ENCODE measurements at regions not wholly inside any gene's neighbourhood (a gene's known extent, or its start where the extent isn't known, plus 50 kb on each side); places are given as distances from the start of the nearest gene placed in this dataset.
A peak's percentile ranks its signal among the peaks of the same experiment; 100 is the strongest.

GRCh38 chr20:18971574-18971973, 158.0 kb downstream of the SCP2D1 start:
- DNase-seq (ENCODE audit: low spot score) (no peak), ATAC-seq (no peak)
- Mint-ChIP-seq H3K9me3 (peaks cover 8% of the 10 kb centered on the region), H3K27me3 (ENCODE audit: low read depth) (no peaks in the 10 kb centered on the region), H3K4me1 (peaks cover 5% of the 10 kb centered on the region; the same call in 1 of the 2 replicates), H3K27ac (no peak overlapping the region), H3K36me3 (no peaks in the 10 kb centered on the region), H3K4me3 (no peak overlapping the region)
- CTCF ChIA-PET, result no interaction called here
- TF ChIP-seq JUN (CRISPR knock-in tag; IDR thresholded peaks at IDR 0.05) (no peak), ZMAT4 (CRISPR knock-in tag; IDR thresholded peaks at IDR 0.05) (no peak), TP53 (CRISPR knock-in tag; IDR thresholded peaks at IDR 0.05) (no peak), HMGA2 (CRISPR knock-in tag; IDR thresholded peaks at IDR 0.05) (no peak), USF1 (CRISPR knock-in tag; IDR thresholded peaks at IDR 0.05) (no peak), SMAD3 (CRISPR knock-in tag; IDR thresholded peaks at IDR 0.05; ENCODE audit: borderline replicate concordance) (no peak), GRHL2 (CRISPR knock-in tag; IDR thresholded peaks at IDR 0.05; ENCODE audit: insufficient replicate concordance, severe bottlenecking) (no peak), ZNF232 (CRISPR knock-in tag; IDR thresholded peaks at IDR 0.05) (no peak), TEAD4 (CRISPR knock-in tag; IDR thresholded peaks at IDR 0.05) (no peak), EMX1 (CRISPR knock-in tag; IDR thresholded peaks at IDR 0.05) (no peak), NR2C2 (CRISPR knock-in tag; IDR thresholded peaks at IDR 0.05) (no peak)
- TF ChIP-seq, protein P1, sequence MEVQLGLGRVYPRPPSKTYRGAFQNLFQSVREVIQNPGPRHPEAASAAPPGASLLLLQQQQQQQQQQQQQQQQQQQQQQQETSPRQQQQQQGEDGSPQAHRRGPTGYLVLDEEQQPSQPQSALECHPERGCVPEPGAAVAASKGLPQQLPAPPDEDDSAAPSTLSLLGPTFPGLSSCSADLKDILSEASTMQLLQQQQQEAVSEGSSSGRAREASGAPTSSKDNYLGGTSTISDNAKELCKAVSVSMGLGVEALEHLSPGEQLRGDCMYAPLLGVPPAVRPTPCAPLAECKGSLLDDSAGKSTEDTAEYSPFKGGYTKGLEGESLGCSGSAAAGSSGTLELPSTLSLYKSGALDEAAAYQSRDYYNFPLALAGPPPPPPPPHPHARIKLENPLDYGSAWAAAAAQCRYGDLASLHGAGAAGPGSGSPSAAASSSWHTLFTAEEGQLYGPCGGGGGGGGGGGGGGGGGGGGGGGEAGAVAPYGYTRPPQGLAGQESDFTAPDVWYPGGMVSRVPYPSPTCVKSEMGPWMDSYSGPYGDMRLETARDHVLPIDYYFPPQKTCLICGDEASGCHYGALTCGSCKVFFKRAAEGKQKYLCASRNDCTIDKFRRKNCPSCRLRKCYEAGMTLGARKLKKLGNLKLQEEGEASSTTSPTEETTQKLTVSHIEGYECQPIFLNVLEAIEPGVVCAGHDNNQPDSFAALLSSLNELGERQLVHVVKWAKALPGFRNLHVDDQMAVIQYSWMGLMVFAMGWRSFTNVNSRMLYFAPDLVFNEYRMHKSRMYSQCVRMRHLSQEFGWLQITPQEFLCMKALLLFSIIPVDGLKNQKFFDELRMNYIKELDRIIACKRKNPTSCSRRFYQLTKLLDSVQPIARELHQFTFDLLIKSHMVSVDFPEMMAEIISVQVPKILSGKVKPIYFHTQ (CRISPR knock-in tag; IDR thresholded peaks at IDR 0.05), result no peak
- TF ChIP-seq, protein P2, sequence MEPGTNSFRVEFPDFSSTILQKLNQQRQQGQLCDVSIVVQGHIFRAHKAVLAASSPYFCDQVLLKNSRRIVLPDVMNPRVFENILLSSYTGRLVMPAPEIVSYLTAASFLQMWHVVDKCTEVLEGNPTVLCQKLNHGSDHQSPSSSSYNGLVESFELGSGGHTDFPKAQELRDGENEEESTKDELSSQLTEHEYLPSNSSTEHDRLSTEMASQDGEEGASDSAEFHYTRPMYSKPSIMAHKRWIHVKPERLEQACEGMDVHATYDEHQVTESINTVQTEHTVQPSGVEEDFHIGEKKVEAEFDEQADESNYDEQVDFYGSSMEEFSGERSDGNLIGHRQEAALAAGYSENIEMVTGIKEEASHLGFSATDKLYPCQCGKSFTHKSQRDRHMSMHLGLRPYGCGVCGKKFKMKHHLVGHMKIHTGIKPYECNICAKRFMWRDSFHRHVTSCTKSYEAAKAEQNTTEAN (CRISPR knock-in tag; IDR thresholded peaks at IDR 0.05), result no peak
- TF ChIP-seq, protein P3, sequence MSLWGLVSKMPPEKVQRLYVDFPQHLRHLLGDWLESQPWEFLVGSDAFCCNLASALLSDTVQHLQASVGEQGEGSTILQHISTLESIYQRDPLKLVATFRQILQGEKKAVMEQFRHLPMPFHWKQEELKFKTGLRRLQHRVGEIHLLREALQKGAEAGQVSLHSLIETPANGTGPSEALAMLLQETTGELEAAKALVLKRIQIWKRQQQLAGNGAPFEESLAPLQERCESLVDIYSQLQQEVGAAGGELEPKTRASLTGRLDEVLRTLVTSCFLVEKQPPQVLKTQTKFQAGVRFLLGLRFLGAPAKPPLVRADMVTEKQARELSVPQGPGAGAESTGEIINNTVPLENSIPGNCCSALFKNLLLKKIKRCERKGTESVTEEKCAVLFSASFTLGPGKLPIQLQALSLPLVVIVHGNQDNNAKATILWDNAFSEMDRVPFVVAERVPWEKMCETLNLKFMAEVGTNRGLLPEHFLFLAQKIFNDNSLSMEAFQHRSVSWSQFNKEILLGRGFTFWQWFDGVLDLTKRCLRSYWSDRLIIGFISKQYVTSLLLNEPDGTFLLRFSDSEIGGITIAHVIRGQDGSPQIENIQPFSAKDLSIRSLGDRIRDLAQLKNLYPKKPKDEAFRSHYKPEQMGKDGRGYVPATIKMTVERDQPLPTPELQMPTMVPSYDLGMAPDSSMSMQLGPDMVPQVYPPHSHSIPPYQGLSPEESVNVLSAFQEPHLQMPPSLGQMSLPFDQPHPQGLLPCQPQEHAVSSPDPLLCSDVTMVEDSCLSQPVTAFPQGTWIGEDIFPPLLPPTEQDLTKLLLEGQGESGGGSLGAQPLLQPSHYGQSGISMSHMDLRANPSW (CRISPR knock-in tag; conservative IDR thresholded peaks at IDR 0.05; ENCODE audit: low read depth), result no peak
- TF ChIP-seq, protein P4, sequence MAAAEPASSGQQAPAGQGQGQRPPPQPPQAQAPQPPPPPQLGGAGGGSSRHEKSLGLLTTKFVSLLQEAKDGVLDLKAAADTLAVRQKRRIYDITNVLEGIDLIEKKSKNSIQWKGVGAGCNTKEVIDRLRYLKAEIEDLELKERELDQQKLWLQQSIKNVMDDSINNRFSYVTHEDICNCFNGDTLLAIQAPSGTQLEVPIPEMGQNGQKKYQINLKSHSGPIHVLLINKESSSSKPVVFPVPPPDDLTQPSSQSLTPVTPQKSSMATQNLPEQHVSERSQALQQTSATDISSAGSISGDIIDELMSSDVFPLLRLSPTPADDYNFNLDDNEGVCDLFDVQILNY (CRISPR knock-in tag; IDR thresholded peaks at IDR 0.05), result no peak
- POLR2A ChIA-PET, result no interaction called here

GRCh38 chr20:18972251-18972876, 158.8 kb downstream of the SCP2D1 start:
- no peaks in the 10 kb centered on the region for H3K27me3 Mint-ChIP-seq (ENCODE audit: low read depth)
- DNase-seq (ENCODE audit: low spot score), result no peak
- H3K36me3 Mint-ChIP-seq, result no peaks in the 10 kb centered on the region
- peak; percentile 32; the same call in 1 of the 2 replicates for ATAC-seq
- peaks cover 3% of the 10 kb centered on the region for H3K9me3 Mint-ChIP-seq
- ChIA-PET CTCF (no interaction called here), POLR2A (no interaction called here)
- no peak overlapping the region for H3K27ac Mint-ChIP-seq
- H3K4me3 Mint-ChIP-seq, result no peak overlapping the region
- peaks cover 5% of the 10 kb centered on the region; the same call in 1 of the 2 replicates for H3K4me1 Mint-ChIP-seq
- TF ChIP-seq TP53 (CRISPR knock-in tag; IDR thresholded peaks at IDR 0.05) (no peak), CREB1 (CRISPR knock-in tag; IDR thresholded peaks at IDR 0.05) (no peak), TEAD1 (CRISPR knock-in tag; IDR thresholded peaks at IDR 0.05) (no peak), JAZF1 (CRISPR knock-in tag; IDR thresholded peaks at IDR 0.05) (no peak)
- TF ChIP-seq, protein P5, sequence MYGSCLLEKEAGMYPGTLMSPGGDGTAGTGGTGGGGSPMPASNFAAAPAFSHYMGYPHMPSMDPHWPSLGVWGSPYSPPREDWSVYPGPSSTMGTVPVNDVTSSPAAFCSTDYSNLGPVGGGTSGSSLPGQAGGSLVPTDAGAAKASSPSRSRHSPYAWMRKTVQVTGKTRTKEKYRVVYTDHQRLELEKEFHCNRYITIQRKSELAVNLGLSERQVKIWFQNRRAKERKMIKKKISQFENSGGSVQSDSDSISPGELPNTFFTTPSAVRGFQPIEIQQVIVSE (CRISPR knock-in tag; IDR thresholded peaks at IDR 0.05; ENCODE audit: borderline replicate concordance), result no peak
- TF ChIP-seq, protein P6, sequence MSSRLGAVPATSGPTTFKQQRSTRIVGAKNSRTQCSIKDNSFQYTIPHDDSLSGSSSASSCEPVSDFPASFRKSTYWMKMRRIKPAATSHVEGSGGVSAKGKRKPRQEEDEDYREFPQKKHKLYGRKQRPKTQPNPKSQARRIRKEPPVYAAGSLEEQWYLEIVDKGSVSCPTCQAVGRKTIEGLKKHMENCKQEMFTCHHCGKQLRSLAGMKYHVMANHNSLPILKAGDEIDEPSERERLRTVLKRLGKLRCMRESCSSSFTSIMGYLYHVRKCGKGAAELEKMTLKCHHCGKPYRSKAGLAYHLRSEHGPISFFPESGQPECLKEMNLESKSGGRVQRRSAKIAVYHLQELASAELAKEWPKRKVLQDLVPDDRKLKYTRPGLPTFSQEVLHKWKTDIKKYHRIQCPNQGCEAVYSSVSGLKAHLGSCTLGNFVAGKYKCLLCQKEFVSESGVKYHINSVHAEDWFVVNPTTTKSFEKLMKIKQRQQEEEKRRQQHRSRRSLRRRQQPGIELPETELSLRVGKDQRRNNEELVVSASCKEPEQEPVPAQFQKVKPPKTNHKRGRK (CRISPR knock-in tag; IDR thresholded peaks at IDR 0.05; ENCODE audit: borderline replicate concordance), result no peak

Measured in WTC11 (cell line).